ENCODE measurements at regions not wholly inside any gene's neighbourhood (a gene's known extent, or its start where the extent isn't known, plus 50 kb on each side); places are given as distances from the start of the nearest gene placed in this dataset.

DNA sequence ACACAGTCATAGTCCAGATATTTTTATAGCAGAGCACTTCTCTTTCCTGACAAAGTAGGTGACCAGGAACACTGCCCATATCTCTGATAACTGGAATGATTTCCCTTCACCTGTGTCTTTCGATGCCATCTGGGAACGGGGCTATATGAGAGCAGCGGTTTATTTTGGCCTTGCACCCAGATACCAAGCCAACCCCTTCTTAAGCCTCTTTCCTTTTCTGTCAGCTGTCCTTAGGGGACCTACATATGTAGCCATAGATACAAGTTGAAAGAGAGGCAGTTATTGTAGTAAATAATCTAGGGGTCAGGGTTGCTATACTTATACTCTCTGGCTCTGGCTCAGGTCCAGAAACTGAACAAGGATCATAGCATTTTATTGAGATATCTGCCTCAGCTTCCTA, 128.8 kb downstream of the NHLRC3 start:
- no peak for DNase-seq

DNA sequence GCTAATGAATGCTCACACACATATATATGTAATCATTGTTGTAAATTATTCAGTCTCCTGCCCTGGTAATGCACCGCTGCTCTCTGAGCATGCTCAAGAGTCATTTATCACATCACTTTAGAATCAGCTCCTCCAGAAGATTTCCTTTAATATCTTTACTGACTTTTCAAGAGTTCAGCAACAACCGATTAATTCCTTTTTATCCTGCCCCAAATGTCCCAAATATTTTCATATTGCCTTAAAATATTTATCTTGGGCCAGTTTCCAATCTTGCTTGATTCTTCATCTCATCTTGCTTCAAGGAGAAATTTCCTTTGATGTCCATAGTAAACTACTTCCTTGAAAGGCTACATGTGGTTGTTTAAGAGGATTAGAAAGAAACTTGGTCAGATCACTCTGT, 132.5 kb downstream of the NHLRC3 start:
- DNase-seq: no peak

DNA sequence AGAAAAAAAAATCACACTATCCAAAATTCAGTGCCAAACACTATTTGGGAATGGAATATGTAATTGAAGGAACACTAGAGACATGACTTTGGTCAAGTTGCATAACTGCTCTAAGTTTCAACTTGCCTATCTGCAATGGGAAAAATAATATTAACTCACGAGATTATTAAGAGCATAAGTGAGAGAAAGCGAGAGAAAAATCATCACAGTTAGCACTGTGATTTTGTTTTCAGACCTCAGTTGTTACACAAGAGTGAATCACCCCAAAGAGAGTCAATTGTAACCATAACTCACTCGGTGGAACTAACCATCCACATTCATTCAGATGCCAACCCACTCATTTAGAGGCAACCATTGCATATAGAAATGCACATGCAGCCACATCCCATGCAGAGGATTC, 147.1 kb downstream of the NHLRC3 start:
- no peak for DNase-seq

DNA sequence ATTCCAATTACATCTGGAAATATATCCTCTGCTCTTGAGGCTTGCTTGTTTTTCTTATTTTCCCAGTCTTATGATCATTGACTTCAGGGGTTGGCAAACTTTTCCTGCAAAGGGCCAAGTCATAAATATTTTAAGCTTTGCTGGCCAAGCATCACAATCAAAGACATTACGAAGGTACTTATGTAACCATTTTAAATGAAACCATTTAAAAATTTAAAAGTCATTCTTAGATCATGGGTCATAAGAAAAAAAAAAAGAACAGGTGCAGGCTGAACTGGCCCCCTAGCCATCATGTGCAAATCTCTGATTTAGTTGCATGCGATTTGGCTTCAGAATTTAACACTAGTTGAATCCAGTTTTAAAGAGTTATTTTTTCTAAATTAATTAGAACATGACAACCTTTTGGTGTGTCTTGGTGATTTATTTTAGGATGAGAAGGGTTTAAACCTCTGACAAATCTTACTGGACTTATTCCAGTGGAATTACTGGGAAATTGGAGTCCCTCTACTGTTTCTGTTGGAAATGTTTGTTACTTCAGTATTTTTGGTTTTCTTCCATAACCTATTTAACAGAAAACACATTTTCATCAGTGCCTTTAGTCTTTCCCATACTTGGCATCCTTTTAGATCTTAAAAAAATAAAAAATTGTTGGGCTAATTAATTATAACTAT, 148.1 kb downstream of the NHLRC3 start:
- no peak for DNase-seq

DNA sequence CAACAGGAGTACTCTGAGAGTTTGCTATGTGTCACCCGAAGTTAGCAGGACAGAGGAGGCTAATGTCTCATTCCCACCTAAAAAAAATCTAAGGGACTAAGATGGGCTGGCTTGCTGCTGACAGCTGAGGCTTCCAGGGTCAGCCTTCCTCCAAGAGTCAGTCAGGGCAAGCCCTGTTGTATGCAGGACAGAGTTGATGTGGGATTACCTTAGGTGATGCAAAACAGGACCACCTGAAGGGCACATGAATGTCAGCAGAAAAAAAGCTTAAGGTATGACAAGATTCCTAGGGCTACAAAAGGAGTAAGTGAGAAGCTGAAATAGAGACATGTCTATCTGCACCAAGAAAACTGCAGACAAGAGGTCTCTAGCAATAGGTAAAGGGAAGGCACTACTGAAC, 151.5 kb downstream of the NHLRC3 start:
- DNase-seq: no peak

DNA sequence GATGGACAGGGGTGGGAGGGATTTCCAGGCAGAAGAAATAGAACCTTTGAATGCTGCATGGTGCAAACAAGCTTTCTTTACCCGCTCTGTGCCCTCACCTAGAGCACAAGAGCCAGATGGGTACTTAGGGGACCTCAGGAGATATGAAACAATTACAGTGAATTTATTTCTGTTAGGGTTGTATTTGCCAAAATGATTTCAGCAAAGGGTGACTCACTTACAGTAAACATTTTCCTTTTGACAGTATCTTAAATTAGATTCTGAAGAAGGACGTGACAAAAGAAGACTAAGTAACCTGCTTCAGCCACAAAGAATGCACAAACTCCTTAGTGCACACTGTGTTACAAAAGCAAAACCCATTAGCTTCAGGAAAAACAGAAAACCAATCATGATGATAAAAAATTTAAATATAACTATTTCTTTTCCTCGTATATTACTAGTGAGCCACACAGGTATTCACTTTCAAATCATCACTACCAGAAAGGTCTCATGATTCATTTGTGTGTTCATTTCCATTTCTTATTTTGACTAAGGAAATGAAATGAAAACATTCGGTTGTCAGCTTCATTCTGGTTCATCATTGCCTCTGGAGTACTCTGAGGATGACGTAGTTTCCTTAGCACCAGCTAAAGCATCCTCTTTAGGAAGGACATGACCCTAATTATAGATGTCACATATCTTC, 158.8 kb downstream of the NHLRC3 start:
- no peak for DNase-seq

DNA sequence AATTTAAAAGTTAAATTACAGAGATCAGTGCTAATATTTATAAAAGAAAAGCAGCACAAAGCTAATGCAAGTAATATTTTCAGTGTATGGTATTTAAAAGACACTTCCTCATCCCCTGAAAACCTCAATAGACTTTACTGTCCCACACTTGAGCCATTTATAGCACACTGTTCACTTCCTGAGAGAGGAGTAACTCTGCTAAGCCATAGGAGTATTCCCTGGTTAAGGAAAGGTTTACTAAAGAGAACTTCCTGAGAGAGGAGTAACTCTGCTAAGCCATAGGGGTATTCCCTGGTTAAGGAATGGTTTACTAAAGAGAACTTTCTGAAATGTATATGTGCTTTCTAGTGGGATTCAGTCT, 159.4 kb downstream of the NHLRC3 start:
- DNase-seq: no peak

DNA sequence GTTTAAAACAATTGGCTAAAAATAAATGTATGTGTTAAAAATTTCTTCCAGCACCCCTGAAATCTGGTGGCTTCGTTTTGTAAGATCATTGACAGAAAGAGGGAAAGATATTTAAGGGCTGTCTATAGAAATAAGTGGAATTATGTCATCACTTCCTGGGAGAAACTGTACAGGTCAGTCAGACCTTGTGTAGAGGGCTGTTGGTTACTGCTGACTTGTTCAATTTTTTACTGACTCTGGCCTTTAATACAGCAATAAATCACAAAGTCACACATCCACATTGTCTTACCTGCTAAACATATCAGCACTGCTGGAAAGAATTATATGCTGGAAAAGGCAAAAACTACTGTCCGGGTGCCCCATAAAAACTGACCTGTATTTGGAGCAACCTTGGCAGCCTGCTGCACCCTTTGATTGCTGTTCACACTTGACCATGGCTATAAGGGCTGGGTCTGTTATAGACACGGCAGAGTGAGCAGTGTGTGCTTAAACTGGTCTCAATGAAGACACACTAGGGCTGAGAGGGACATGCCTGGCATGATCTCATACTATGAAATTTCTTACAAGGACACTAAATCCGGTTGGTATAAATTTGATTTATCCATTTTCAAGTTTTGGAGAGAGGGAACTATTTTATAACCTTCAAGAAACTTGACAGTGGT, 162.1 kb downstream of the NHLRC3 start:
- no peak for DNase-seq

DNA sequence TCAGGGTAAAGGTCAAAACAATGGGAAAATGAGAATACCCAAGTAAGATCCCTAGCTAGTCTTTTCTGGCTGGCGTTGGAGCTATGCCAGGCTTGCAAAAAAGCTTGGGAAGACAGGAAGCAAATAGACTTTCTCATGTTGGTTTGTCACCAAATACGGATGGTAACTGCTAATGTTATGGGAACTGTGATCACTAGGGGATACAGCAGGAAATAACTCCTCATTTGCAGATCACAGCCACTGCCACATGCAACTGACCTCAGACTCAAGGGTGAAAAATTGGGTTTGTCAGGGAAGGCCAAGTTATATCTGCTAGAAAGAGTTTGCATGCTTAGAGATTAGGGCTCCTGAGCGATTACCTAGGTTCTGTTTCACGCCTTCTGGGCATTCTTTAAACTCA, 162.9 kb downstream of the NHLRC3 start:
- DNase-seq: peak; percentile 20

DNA sequence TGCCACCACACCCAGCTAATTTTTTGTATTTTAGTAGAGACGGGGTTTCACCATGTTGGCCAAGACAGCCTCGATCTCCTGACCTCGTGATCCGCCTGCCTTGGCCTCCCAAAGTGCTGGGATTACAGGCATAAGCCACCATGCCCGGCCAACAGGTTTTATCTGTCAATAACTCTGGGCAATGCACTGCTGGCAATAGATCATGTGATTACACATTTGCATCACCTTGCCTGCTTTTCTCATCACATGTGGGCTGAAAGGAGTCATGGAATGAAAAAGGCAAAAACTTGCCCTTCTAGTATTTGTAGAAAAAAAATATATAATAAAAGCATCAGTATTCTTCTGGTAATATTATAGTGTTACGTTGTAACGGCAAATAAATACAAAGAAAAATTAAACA, 164.5 kb downstream of the NHLRC3 start:
- no peak for DNase-seq

DNA sequence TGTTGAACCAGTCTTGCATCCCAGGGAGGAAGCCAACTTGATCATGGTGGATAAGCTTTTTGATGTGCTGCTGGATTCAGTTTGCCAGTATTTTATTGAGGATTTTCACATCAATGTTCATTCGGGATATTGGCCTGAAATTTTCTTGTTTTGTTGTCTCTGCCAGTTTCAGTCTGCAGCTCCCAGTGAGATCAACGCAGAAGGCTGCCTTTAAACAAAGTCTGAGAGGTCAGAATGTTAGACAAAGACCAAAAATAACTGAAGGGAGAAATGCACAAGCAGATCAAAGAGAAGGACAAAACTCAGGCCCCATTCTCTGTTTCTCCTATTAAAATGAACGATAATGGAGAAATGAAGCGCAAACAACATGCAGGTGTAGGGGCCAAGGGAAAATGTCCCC, 170.4 kb downstream of the NHLRC3 start:
- DNase-seq: no peak

DNA sequence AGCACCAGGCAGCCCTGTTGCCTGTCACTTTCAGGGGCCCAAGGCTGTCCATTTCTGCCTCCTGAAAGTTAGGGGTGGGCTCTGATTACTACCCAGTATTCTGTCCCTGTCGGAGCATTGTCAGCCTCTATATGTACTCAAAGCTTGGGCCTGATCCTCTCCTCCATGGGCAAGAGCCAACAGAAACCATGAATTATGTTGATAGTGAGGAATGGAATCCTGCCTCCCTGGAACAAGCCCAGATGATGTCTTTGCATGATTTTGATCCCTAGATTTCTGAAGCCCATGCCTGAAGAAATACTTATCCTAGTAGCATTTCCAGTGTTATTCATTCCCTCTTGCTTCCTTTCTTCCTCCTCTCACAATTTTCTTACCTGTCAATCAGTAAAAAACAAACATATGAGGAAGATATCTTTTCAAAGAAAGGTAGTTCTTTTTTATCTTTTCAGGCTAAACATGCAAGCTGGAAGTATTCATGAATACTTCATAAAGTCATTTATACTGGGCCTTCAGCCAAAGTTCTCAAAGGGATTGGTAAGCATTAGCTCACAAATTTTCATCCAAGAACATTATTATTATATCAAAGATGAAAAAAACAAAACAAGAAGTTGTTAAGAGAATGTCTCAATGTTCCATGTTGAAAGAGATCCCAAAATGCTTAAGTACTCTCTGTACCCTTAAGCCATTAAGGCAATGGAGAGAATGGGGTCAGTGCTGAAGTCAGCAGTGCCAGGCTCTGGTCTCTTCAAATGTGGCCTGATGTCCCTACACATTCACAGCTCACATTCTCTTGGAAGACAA, 171.7 kb downstream of the NHLRC3 start:
- DNase-seq: peak; percentile 62

DNA sequence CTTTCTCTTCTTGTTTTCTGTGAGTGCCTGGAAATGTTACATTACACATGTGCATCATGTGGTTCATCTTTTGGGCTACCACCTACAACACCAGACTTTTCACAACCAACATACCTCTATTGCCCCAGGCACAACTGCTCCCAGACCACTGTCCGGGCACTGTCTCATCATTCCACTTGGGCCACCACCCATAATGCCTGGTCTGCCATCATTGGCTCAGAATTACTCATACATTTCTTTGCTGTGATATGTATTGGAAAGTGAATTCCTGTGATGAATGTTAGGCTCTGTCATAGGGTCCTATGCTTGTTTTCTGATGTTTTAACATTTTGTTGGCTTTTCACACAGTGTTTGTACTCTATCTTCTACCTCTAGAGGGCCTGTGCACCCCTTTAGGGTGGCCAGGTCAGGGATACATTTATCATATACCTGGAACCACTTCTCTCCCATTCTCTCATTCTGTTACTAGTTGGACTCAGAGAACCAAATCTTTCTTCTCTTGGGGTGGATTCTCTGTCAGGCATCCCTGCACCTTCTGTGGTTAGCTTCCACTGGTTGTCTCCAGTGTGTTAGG, 172.8 kb downstream of the NHLRC3 start:
- DNase-seq: peak; percentile 27

DNA sequence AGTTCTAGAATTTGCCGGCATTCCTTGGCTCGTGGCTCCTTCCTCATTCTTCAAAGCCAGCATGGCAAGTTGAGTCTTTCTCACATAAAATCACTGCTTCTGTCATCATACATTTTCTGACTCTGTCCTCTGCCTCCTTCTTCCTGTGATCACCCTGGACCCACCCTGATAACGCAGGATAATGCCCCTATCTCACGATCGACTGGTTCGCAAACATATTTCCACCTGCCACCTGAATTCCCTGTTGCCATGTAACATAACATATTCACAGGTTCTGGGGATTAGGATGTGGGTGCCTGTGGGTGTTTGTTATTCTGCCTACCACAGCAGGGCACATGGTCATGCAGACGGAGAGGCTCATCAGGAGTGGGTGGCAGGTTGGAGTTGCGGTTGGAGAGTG, 177.7 kb downstream of the NHLRC3 start:
- DNase-seq: no peak

DNA sequence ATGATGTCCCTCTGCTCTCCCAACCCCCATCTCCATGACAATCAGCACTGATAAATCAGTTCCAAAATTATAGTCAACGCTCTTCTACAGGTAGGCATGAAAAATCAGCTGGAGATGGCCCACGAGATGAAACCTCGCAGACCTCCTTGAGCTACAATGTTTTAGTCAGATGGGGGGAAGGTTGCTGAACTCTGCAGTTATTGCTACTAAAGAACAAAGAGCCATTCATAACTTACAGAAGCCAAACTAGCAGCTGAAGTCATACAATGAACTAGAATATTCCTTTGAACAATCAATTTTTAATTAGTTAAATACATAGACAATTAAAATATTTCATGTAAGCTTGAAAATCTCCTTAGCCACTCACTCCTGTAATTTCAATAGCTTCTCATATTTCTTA, 179.2 kb downstream of the NHLRC3 start:
- DNase-seq: no peak

DNA sequence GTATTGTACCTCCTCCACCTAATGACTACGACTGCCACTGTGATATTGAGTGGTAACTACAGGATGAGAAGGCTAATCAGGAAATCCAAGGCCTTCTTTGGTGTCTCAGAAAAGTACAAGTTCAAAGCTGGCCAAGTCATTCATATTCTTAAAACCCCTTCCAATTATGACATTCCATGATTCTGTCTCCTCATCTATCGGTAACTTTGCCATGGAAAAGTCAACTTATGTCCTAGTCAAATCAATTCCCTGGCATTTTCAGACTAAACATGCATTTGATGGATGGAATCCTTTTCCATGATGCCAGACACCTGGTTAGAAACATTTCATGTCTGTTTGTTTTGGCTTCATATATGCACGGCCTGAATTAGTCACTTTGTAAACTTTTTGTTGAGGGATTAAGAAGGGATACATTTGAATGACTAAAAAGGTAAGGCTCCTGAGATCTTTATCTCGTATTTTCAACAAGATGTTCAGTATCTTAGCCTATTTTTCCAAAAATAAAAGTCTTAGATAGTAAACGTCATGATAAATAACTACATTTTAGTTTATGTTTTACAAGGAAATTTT, 186.5 kb downstream of the NHLRC3 start:
- no peak for DNase-seq

DNA sequence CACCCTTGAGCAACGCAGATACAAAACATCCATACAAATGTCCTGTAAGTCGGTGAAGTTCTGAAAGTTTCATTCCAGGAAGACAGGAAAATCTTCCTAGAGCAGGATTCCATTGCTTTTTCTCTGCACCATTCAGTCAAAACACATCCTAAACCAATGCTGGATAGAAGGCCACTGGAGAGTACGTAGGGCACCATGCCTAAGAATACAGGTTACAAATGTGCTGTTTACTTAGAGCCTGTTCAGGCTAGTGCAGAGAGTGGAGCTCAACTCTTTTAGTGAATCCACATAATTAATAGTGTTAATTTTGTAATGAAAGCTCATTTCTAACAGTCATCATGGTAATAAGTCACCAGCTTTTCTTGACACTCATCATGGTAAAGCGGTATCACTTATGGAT, 187.6 kb downstream of the NHLRC3 start:
- no peak for DNase-seq

DNA sequence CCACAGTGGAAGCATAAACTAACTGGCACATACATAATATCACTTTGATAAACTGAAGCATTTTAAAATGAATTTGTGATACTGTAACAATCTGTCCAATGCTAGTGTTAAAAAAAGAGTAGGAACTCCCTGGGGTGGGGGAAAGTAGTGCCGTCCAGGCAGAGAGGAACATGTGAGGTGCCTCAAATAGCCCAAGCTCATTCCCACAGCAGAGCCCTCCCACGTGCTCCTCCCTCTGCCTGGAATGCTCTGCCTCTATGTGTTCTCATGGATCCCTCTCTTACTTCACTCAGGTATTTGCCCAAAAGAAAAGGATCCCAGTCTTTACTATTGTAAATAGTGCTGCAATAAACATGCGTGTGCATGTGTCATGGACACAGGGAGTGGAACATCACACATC, 188.1 kb downstream of the NHLRC3 start:
- DNase-seq: no peak

DNA sequence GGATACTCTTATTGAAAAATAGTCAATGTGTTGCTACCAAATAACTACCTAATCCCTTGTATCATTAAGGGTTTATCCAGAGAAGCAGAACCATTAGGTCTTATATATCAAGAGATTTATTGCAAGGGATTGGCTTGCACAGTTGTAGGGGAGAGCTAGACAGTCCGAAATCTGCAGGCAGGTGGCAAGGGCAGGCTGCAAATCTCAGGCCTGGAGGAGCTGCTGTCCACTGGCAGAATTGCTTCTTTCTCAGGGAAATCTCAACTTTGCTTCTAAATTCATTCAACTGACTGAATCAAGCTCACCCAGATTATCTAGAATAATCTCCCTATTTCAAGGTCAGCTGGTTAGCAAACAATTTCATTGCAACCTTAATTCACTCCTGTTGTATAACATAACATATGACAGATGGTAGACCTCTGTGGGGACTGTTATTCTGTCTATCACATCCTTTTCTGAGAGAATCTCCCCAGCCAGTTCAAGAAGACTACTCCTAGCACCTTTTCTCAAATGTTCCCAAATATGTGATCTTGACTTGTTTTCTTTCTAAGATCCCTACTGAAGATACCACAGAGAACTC, 194.2 kb downstream of the NHLRC3 start:
- no peak for DNase-seq

DNA sequence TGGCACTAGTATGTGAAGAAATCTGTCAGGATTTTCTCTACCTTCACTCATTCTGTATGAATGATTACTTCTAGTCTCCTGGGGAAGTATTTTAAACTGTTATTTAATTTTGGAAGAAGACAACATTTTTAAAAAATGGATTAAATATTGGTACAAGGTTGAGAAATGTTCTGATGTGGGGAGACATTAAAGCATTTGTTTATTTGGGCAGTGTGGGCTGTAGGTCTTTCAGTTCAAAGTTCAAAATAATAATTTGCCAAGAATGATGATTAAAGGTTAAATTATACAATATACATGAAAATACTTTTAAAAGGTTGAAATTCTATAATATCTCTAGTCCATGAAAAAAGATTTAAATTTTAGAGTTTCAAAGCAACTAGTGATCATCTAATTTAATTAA, 194.7 kb downstream of the NHLRC3 start:
- no peak for DNase-seq

DNA sequence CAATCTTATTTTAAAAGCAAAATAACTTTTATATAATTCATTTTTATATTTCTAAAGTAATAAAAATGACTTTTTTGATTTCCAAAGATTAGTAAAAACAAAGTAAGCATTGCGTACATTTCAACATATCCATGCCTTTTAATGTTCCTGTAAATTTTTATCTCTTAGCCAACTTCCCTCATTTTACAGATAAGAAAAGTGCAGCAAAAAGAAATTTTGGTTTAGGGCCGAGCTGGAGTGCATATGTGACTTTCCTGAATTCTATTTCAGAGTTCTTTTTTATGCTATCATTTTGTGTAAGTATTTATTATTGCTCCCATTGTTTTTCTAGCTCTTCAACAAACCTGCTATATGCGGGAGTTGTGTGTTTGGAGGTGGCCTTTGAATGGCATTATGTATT, 195.3 kb downstream of the NHLRC3 start:
- no peak for DNase-seq

DNA sequence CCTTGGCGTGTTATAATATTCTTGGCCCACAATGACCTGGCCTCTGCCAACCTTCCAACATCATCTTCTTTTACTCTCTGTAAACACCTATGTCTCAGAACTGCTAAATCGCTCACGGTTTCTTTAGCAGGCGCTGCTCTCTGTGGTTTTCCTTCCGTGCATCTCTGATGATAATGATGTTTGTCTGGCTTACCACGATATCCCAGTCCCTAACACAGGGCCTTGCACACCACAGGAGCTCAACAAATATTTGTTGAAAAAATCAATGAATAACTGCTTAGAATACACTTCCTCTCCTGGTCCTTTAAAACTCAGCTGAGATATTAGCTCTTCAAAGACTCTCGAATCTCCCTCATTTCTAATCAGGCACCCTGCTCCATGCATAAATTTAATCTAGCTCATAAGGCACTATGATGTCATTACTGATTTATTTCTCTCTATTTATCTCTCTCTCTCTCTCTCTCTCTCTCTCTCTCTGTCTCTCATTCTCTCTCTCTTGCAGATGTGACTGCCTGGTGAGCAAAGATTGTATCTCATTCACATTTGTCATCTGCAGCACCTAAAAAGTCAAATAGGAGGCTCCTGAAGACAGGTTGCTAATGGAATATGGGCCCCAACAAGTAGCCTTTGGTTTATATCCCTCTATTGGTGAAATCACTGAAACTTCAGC, 206.4 kb downstream of the NHLRC3 start:
- no peak for DNase-seq
